HepG2 (cell line): ENCODE measurements at regions not wholly inside any gene's neighbourhood (a gene's known extent, or its start where the extent isn't known, plus 50 kb on each side); places are given as distances from the start of the nearest gene placed in this dataset.

ENCODE experiments used
- ATAC-seq: fragments of 200-7000 bp; cut with Tn5 transposase; 3 replicates; pipeline ENCODE4 v1.9.1; 2020; ENCODE audit warnings: mild to moderate bottlenecking, moderate library complexity
- BruUV-seq: library from RNA; stranded (reverse); fragments of 400-500 nt; replicated peaks from 2 replicates; lab custom pipeline; 2021; lab: Mats Ljungman, UMichigan
- CTCF ChIA-PET: fragments of 300-600 bp; formaldehyde crosslinking; extraction: SDS; loops from one replicate; lab custom pipeline; 2021; ENCODE audit warnings: low total read pairs, inconsistent platforms, low intra/inter-chr PET ratio; lab: Yijun Ruan, JAX
- POLR2A ChIA-PET: fragments of 350-600 bp; sonication (Branson Sonifier 250); formaldehyde crosslinking; loops from one replicate; lab custom pipeline; 2020; ENCODE audit warnings: antibody characterized with exemption, inconsistent platforms; lab: Yijun Ruan, JAX
- DNase-seq: peaks from one replicate; pipeline ENCODE4 v3.0.0-alpha.2; 2015; ENCODE audit warnings: low spot score
- FAIRE-seq: peaks from 3 replicates; lab custom pipeline; 2011; peaks lifted over from hg19 to GRCh38; lab: Jason Lieb, UNC
- H2AFZ ChIP-seq: one replicate; pipeline ENCODE4 v1.6.1; 2011; ENCODE audit warnings: low read length, inconsistent platforms
- H3K27ac ChIP-seq: fragments of 300-600 bp; 3 replicates; pipeline ENCODE4 v1.8.0; 2011; ENCODE audit warnings: mixed run types, mild to moderate bottlenecking, mixed read lengths, low read length, inconsistent platforms; ENCODE audit not compliant: insufficient read depth; ENCODE audit errors: extremely low read length
- H3K27me3 ChIP-seq, 2 experiments: fragments of 200-600 bp in 1 of 2; 2 replicates in 1 of 2; 3 replicates in 1 of 2; pipeline versions ENCODE4 v1.6.0 to v1.8.0; 2011; ENCODE audit warnings: low read length in 2 of 2, mild to moderate bottlenecking in 2 of 2, moderate library complexity in 2 of 2, inconsistent platforms in 1 of 2; ENCODE audit not compliant: insufficient read depth in 2 of 2, control insufficient read depth in 1 of 2
- H3K36me3 ChIP-seq, 2 experiments: fragments of 200-600 bp in 1 of 2; replicated peaks in 1 of 2; 2 replicates in 1 of 2; 3 replicates in 1 of 2; pipeline versions ENCODE4 v1.5.1 to v1.8.0; 2011; ENCODE audit warnings: low read length in 2 of 2, inconsistent platforms in 1 of 2; ENCODE audit not compliant: insufficient read depth in 2 of 2, control insufficient read depth in 1 of 2
- H3K4me1 ChIP-seq: 2 replicates; pipeline ENCODE4 v1.5.1; 2012; ENCODE audit warnings: low read length, inconsistent platforms; ENCODE audit not compliant: insufficient read depth
- H3K4me2 ChIP-seq: 2 replicates; pipeline ENCODE4 v1.6.0; 2011; ENCODE audit warnings: low read depth, low read length, inconsistent platforms
- H3K4me3 ChIP-seq, 3 experiments: fragments of 200-600 bp in 1 of 3; sonication (generic), shearing (Covaris generic) in 1 of 3; replicated peaks in 1 of 3; 2 replicates each; pipeline ENCODE4 v1.5.1; 2011 to 2016; ENCODE audit warnings: low read length in 3 of 3, inconsistent platforms in 2 of 3, low read depth in 2 of 3, mild to moderate bottlenecking in 2 of 3, control low read depth in 1 of 3, mixed read lengths in 1 of 3; ENCODE audit not compliant: insufficient read depth in 1 of 3
- H3K79me2 ChIP-seq: one replicate; pipeline ENCODE4 v1.6.1; 2011; ENCODE audit warnings: low read length, inconsistent platforms; ENCODE audit not compliant: insufficient read depth
- H3K9ac ChIP-seq: 2 replicates; pipeline ENCODE4 v1.6.0; 2011; ENCODE audit warnings: mild to moderate bottlenecking, low read depth, low read length, inconsistent platforms; ENCODE audit not compliant: insufficient read depth
- H3K9me3 ChIP-seq: 2 replicates; pipeline ENCODE4 v1.5.1; 2012; ENCODE audit warnings: mild to moderate bottlenecking, low read length
- H4K20me1 ChIP-seq: 2 replicates; pipeline ENCODE4 v1.6.0; 2011; ENCODE audit warnings: inconsistent platforms, mild to moderate bottlenecking, low read length, moderate library complexity; ENCODE audit not compliant: insufficient read depth
- CEBPB ChIP-seq: IDR thresholded peaks from 2 replicates; pipeline ENCODE4 v1.6.1; 2011; ENCODE audit warnings: low read depth, low read length, improper control_type of control experiment, borderline replicate concordance
- DNMT1 ChIP-seq: sonication (generic); formaldehyde crosslinking; IDR thresholded peaks from 2 replicates; pipeline ENCODE4 v1.5.1; 2020; ENCODE audit warnings: mild to moderate bottlenecking, missing genetic modification reagents
- RBAK ChIP-seq: sonication (generic); formaldehyde crosslinking; IDR thresholded peaks from 2 replicates; pipeline ENCODE4 v1.5.1; 2020; ENCODE audit warnings: mild to moderate bottlenecking, missing genetic modification reagents
- STAG1 ChIP-seq: sonication (generic); formaldehyde crosslinking; IDR thresholded peaks from 2 replicates; pipeline ENCODE4 v1.4.0; 2020; ENCODE audit warnings: missing genetic modification reagents
- ZNF530 ChIP-seq: sonication (generic); formaldehyde crosslinking; IDR thresholded peaks from 2 replicates; pipeline ENCODE4 v1.5.0; 2020; ENCODE audit warnings: low read depth, mild to moderate bottlenecking, missing genetic modification reagents
- ZNF879 ChIP-seq: sonication (generic); formaldehyde crosslinking; IDR thresholded peaks from 2 replicates; pipeline ENCODE4 v1.8.1; 2023; ENCODE audit warnings: missing genetic modification reagents
- WGBS: methylation state at CpG from one replicate; pipeline ENCODE4 v1.1.6; 2017; ENCODE audit warnings: low lambda C conversion rate; 5-methylcytosine and 5-hydroxymethylcytosine counted together
- in situ Hi-C: cut with HindIII; loops from 2 replicates; pipeline ENCODE4 v1.10.0; 2017; ENCODE audit warnings: low pct_unique_long_range_greater_than_20kb; ENCODE audit not compliant: extremely low pct_ligation_motif_present
- intact Hi-C: fragments of 100-400 bp; cut with micrococcal nuclease; formaldehyde crosslinking; loops from one replicate; pipeline ENCODE4 v1.10.0; 2022; ENCODE audit not compliant: unreplicated experiment
- TF ChIP-seq, protein P1 (sequence below), 2 experiments: fragments of 450-650 bp in 1 of 2; sonication (generic) in 1 of 2; formaldehyde crosslinking in 1 of 2; IDR thresholded peaks; 2 replicates each; pipeline versions ENCODE4 v1.6.1 to v1.8.0; 2016 to 2022; ENCODE audit warnings: antibody characterized with exemption in 1 of 2, mild to moderate bottlenecking in 1 of 2, missing genetic modification reagents in 1 of 2

DNA sequence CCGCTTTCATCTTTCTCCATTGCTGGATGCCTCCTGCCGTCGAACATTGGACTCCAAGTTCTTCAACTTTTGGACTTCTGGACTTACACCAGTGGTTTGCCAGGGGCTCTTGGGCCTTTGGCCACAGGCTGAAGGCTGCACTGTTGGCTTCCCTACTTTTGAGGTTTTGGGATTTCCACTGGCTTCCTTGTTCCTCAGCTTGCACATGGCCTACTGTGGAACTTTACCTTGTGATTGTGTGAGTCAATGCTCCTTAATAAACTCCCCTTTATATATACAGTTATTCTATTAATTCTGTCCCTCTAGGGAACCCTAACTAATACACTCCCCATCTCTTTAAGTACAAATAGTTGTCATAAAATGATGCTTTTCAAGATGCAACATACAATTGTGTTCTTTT is 595.3 kb downstream of the ARAP2 start:
- H3K9me3 ChIP-seq = no peaks in the 10 kb centered on the region; the same call in 1 of the 2 replicates
- DNase-seq (no peak), FAIRE-seq (no peak), ATAC-seq (no peak)
- no TSS peak for BruUV-seq
- ChIA-PET POLR2A (no interaction called here), CTCF (no interaction called here)
- no peak overlapping the region for H3K9ac ChIP-seq
- H3K79me2 ChIP-seq = no peaks in the 10 kb centered on the region
- no peaks in the 10 kb centered on the region for H4K20me1 ChIP-seq
- no peaks in the 10 kb centered on the region for H3K4me1 ChIP-seq
- in situ Hi-C loops = no loop called here
- H3K27ac ChIP-seq = no peak overlapping the region
- no peak overlapping the region for H2AFZ ChIP-seq
- H3K36me3 ChIP-seq = no peaks in the 10 kb centered on the region
- TF ChIP-seq RBAK (CRISPR knock-in tag) = no peak
- no peak for TF ChIP-seq ZNF530 (CRISPR knock-in tag)
- TF ChIP-seq ZNF879 (CRISPR knock-in tag) = no peak
- TF ChIP-seq DNMT1 (CRISPR knock-in tag) = no peak
- no peak for TF ChIP-seq STAG1 (CRISPR knock-in tag)
- 27% methylated on average over 3 of the region's 3 CpGs for WGBS
- no peak overlapping the region for H3K4me3 ChIP-seq
- H3K4me2 ChIP-seq = no peak overlapping the region
- H3K27me3 ChIP-seq = no peaks in the 10 kb centered on the region
- intact Hi-C loops = no loop called here

- H4K20me1 ChIP-seq = no peaks in the 10 kb centered on the region
- ChIA-PET CTCF (no interaction called here), POLR2A (no interaction called here)
- in situ Hi-C loops (no loop called here), intact Hi-C loops (no loop called here)
- no TSS peak for BruUV-seq
- no peaks in the 10 kb centered on the region for H3K4me1 ChIP-seq
- no peak for ATAC-seq
- no peak overlapping the region for H2AFZ ChIP-seq
- H3K9ac ChIP-seq = no peak overlapping the region
- H3K4me3 ChIP-seq = no peak overlapping the region
- no peak for DNase-seq
- no peaks in the 10 kb centered on the region for H3K36me3 ChIP-seq
- TF ChIP-seq, protein P1, sequence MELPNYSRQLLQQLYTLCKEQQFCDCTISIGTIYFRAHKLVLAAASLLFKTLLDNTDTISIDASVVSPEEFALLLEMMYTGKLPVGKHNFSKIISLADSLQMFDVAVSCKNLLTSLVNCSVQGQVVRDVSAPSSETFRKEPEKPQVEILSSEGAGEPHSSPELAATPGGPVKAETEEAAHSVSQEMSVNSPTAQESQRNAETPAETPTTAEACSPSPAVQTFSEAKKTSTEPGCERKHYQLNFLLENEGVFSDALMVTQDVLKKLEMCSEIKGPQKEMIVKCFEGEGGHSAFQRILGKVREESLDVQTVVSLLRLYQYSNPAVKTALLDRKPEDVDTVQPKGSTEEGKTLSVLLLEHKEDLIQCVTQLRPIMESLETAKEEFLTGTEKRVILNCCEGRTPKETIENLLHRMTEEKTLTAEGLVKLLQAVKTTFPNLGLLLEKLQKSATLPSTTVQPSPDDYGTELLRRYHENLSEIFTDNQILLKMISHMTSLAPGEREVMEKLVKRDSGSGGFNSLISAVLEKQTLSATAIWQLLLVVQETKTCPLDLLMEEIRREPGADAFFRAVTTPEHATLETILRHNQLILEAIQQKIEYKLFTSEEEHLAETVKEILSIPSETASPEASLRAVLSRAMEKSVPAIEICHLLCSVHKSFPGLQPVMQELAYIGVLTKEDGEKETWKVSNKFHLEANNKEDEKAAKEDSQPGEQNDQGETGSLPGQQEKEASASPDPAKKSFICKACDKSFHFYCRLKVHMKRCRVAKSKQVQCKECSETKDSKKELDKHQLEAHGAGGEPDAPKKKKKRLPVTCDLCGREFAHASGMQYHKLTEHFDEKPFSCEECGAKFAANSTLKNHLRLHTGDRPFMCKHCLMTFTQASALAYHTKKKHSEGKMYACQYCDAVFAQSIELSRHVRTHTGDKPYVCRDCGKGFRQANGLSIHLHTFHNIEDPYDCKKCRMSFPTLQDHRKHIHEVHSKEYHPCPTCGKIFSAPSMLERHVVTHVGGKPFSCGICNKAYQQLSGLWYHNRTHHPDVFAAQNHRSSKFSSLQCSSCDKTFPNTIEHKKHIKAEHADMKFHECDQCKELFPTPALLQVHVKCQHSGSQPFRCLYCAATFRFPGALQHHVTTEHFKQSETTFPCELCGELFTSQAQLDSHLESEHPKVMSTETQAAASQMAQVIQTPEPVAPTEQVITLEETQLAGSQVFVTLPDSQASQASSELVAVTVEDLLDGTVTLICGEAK (IDR thresholded peaks at IDR 0.05) = no peak
- TF ChIP-seq, protein P1 (CRISPR knock-in tag; IDR thresholded peaks at IDR 0.05) = no peak
- TF ChIP-seq CEBPB = peak; percentile 59
- no peak for FAIRE-seq
- no peaks in the 10 kb centered on the region; the same call in 1 of the 2 replicates for H3K9me3 ChIP-seq
- no peak overlapping the region for H3K4me2 ChIP-seq
- no peak overlapping the region for H3K27ac ChIP-seq
- H3K27me3 ChIP-seq = no peaks in the 10 kb centered on the region
- H3K79me2 ChIP-seq = no peaks in the 10 kb centered on the region
These were observed 594.5 kb downstream of the ARAP2 start for GRCh38 chr4:35649778-35650177.
